Brain microvascular endothelial cell (primary cell): ENCODE measurements at regions not wholly inside any gene's neighbourhood (a gene's known extent, or its start where the extent isn't known, plus 50 kb on each side); places are given as distances from the start of the nearest gene placed in this dataset.

Source experiments
- DNase-seq: peaks from one replicate; pipeline ENCODE4 v3.0.0-alpha.2; 2020
- H3K27ac ChIP-seq: fragments of 250-450 bp; sonication (Bioruptor Pico); 2 replicates; pipeline ENCODE4 v1.5.1; 2020; ENCODE audit warnings: mild to moderate bottlenecking, moderate library complexity
- H3K27me3 ChIP-seq: fragments of 250-450 bp; sonication (Bioruptor Pico); replicated peaks from 2 replicates; pipeline ENCODE4 v1.5.1; 2020; ENCODE audit warnings: mild to moderate bottlenecking
- H3K36me3 ChIP-seq: fragments of 250-450 bp; sonication (Bioruptor Pico); replicated peaks from 2 replicates; pipeline ENCODE4 v1.5.1; 2020; ENCODE audit warnings: mild to moderate bottlenecking
- H3K4me3 ChIP-seq: 2 replicates; pipeline ENCODE4 v1.5.1; 2011; ENCODE audit warnings: low read depth, mild to moderate bottlenecking, control low read depth, low read length, moderate library complexity
- in situ Hi-C: cut with HindIII; loops from 2 replicates; pipeline ENCODE4 v1.10.0; 2017; ENCODE audit warnings: low sequenced_read_pairs, low pct_ligation_motif_present
- TF ChIP-seq, protein P1 (sequence below): IDR thresholded peaks from 2 replicates; pipeline ENCODE4 v1.5.1; 2011; ENCODE audit warnings: low read depth, mild to moderate bottlenecking, moderate library complexity, low read length, control low read depth, inconsistent platforms; ENCODE audit errors: missing control alignments

DNA sequence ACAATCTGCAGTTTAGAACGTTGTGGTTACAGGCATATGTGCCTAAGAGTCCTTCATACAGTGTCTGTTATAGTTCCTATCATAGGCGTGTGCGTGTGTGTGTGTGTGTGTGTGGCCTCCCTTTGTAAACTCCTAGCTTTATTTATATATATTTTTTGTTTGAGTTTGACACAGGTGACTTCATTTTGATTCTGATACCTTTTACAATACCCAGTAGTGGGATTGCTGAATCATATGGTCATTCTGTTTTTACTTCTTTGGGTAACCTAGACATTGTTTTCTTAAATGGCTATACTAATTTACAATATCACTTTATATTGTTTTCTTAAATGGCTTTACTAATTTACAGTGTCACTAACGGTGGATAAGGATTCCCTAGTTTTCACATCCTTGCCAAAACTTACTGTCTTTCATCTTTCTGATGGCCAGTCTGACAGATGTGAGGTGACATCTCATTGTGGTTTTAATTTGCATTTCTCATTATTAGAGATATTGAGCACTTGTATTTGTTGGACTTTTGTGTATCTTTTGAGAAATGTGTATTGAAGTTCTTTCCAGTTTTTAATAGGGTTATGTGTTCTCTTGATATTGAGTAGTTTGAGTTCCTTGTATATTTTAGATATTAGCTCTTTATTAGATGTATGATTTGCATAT is 211.1 kb upstream of the NUDT6 start:
- DNase-seq = no peak
- H3K36me3 ChIP-seq = no peaks in the 10 kb centered on the region
- TF ChIP-seq, protein P1, sequence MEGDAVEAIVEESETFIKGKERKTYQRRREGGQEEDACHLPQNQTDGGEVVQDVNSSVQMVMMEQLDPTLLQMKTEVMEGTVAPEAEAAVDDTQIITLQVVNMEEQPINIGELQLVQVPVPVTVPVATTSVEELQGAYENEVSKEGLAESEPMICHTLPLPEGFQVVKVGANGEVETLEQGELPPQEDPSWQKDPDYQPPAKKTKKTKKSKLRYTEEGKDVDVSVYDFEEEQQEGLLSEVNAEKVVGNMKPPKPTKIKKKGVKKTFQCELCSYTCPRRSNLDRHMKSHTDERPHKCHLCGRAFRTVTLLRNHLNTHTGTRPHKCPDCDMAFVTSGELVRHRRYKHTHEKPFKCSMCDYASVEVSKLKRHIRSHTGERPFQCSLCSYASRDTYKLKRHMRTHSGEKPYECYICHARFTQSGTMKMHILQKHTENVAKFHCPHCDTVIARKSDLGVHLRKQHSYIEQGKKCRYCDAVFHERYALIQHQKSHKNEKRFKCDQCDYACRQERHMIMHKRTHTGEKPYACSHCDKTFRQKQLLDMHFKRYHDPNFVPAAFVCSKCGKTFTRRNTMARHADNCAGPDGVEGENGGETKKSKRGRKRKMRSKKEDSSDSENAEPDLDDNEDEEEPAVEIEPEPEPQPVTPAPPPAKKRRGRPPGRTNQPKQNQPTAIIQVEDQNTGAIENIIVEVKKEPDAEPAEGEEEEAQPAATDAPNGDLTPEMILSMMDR = no peak

DNA sequence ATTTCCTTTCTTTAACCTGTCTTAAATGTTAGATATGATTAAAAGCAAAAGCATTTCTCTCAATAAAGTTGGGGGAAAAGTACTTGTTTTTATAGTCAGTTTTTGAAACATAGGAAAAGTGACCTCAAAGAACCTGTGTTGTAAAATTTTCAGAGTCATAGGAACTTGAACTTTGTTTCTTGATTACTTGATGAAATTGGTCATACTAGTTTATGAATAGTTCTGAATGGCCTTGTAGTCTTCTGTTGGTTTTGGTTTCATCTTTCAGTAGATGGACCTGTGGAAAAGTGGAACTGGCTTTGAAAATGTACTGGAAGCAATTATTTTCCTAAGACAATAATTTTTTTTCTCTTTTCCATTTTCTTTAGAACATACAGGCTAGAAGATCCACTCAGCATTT is 222.2 kb upstream of the NUDT6 start:
- H3K27ac ChIP-seq = no peak overlapping the region
- in situ Hi-C loops = no loop called here
- DNase-seq = no peak
- no peak overlapping the region for H3K4me3 ChIP-seq
- H3K27me3 ChIP-seq = no peaks in the 10 kb centered on the region
- TF ChIP-seq, protein P1 = no peak
- no peaks in the 10 kb centered on the region for H3K36me3 ChIP-seq

More for the DNA sequence above, 211.1 kb upstream of the NUDT6 start:
- no peak overlapping the region for H3K27ac ChIP-seq
- in situ Hi-C loops = no loop called here
- no peak overlapping the region for H3K4me3 ChIP-seq
- H3K27me3 ChIP-seq = no peaks in the 10 kb centered on the region

DNA sequence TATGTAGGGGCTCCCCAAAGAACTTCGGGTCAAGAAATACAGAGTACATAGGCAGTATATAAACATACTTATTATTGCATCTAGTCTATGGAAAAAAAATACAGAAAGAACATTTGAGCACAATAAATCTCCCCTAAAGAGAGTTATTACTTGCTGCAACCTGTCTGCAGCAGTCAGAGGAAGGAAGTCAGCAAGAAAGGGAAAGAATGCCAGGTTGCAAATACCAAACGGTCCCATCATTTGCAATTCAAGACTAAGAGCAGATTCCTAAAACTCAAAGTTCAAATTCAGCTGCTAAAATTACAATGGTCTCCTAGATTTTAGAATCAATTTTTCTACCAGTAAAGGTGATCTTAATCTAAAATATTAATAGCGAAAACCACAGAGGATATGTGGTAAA is 236.2 kb upstream of the NUDT6 start:
- no peak for DNase-seq
- Histone ChIP-seq H3K36me3 (no peaks in the 10 kb centered on the region), H3K4me3 (no peak overlapping the region), H3K27ac (no peak overlapping the region), H3K27me3 (no peaks in the 10 kb centered on the region)
- TF ChIP-seq, protein P1 = no peak
- in situ Hi-C loops = no loop called here

DNA sequence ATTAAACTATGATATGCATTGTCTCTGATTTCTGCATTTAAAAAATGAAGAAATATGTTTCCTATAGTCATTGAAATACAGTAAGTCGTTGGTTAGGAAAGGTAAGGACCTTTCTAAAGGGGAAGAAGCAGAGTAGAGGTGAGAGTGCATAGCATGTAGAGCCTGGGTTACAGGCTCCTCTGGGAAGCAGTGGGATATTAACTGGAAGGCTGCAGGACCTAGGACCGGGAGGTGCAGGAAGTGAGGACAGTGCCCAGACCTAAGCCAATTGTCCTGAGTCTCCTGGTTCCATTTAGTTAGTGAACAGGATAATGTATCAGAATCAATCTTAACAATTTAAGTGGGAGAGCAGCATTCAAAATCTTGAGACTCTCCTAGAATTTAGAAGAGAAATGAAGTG is 237.1 kb upstream of the NUDT6 start:
- H3K4me3 ChIP-seq = no peak overlapping the region
- in situ Hi-C loops = no loop called here
- TF ChIP-seq, protein P1 = no peak
- no peak overlapping the region for H3K27ac ChIP-seq
- H3K36me3 ChIP-seq = no peaks in the 10 kb centered on the region
- no peak for DNase-seq
- no peaks in the 10 kb centered on the region for H3K27me3 ChIP-seq

DNA sequence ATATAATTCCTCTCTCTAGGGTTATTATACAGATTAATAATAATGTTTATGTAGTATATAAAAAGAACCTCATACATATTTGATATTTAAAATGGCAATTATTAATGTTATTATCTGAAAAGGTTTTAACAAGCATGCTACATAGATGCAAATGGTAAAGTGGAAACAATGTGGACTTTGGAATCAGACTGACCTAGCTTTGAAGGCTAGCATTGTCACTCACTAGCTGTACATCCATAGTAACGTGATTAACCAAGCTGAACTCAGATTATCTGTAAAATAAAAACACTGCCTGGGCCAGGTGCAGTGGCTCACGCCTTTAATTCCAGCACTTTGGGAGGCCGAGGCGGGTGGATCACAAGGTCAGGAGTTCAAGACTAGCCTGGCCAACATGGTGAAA is 233.7 kb upstream of the SPRY1 start:
- TF ChIP-seq, protein P1 = no peak
- DNase-seq = no peak
- H3K27ac ChIP-seq = no peak overlapping the region
- no peaks in the 10 kb centered on the region for H3K27me3 ChIP-seq
- H3K4me3 ChIP-seq = no peak overlapping the region
- in situ Hi-C loops = no loop called here
- no peaks in the 10 kb centered on the region for H3K36me3 ChIP-seq

DNA sequence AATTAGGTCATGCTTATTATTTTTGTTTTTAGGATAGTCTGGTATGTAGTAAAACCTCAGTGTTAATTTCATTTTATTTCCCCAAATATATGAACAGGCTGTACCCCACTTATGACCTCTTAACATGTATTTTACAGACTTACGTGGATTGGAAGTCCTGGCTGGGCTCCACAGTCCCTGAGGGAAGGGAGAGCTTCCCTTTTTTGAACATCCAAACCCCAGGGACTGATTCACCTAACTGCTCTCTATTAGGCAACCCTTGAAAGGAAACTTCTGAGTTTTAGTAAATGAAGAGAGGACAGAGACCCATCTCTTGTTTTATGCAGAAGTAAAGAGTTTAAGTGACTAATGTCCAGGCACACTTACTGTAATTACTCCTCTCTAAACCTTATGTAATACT is 233.1 kb upstream of the SPRY1 start:
- no peak for DNase-seq
- H3K36me3 ChIP-seq = no peaks in the 10 kb centered on the region
- no peaks in the 10 kb centered on the region for H3K27me3 ChIP-seq
- TF ChIP-seq, protein P1 = no peak
- no peak overlapping the region for H3K4me3 ChIP-seq
- H3K27ac ChIP-seq = no peak overlapping the region
- in situ Hi-C loops = no loop called here
